A673 (cell line): ENCODE measurements at regions not wholly inside any gene's neighbourhood (a gene's known extent, or its start where the extent isn't known, plus 50 kb on each side); places are given as distances from the start of the nearest gene placed in this dataset.

Experiments used
- BruUV-seq: library from RNA; stranded (reverse); fragments of 400-500 nt; replicated peaks from 2 replicates; lab custom pipeline; 2021; lab: Mats Ljungman, UMichigan
- CTCF ChIA-PET: fragments of 300-600 bp; sonication (Branson Sonifier 250); formaldehyde crosslinking; loops from one replicate; lab custom pipeline; 2022; ENCODE audit warnings: antibody characterized with exemption; lab: Charles Lee
- POLR2A ChIA-PET: fragments of 300-600 bp; sonication (Branson Sonifier 250); formaldehyde crosslinking; loops from one replicate; lab custom pipeline; 2022; ENCODE audit warnings: antibody characterized with exemption; ENCODE audit not compliant: low non-redundant PET; lab: Charles Lee
- DNase-seq: peaks from one replicate; pipeline ENCODE4 v3.0.0-alpha.2; 2015; ENCODE audit warnings: low spot score
- H3K27ac ChIP-seq: fragments of 200-600 bp; sonication (generic); 2 replicates; pipeline ENCODE4 v1.5.1; 2016; ENCODE audit warnings: mixed run types, low read depth, mild to moderate bottlenecking, mixed read lengths, antibody characterized with exemption, low read length; ENCODE audit not compliant: poor library complexity, severe bottlenecking
- H3K27me3 ChIP-seq: fragments of 200-600 bp; sonication (generic); replicated peaks from 2 replicates; pipeline ENCODE4 v1.6.1; 2017; ENCODE audit warnings: mixed run types, low read depth, mild to moderate bottlenecking, mixed read lengths, antibody characterized with exemption, low read length; ENCODE audit not compliant: insufficient read depth, poor library complexity
- H3K36me3 ChIP-seq: fragments of 200-600 bp; sonication (generic); 2 replicates; pipeline ENCODE4 v1.6.1; 2016; ENCODE audit warnings: mixed run types, mild to moderate bottlenecking, mixed read lengths, antibody characterized with exemption, low read length; ENCODE audit not compliant: insufficient read depth, poor library complexity, severe bottlenecking
- H3K4me1 ChIP-seq: fragments of 200-600 bp; sonication (generic); 2 replicates; pipeline ENCODE4 v1.6.1; 2017; ENCODE audit warnings: mixed run types, mild to moderate bottlenecking, mixed read lengths, antibody characterized with exemption, low read length; ENCODE audit not compliant: insufficient read depth, poor library complexity, severe bottlenecking
- H3K4me3 ChIP-seq: fragments of 200-600 bp; sonication (generic); 2 replicates; pipeline ENCODE4 v1.5.1; 2016; ENCODE audit warnings: low read depth, mixed run types, mild to moderate bottlenecking, mixed read lengths, low read length; ENCODE audit not compliant: poor library complexity, severe bottlenecking
- H3K9me3 ChIP-seq: fragments of 200-600 bp; sonication (generic); 2 replicates; pipeline ENCODE4 v1.6.1; 2016; ENCODE audit warnings: mixed run types, low read depth, mild to moderate bottlenecking, mixed read lengths, antibody characterized with exemption, low read length; ENCODE audit not compliant: poor library complexity, severe bottlenecking
- EZH2 ChIP-seq: fragments of 200-600 bp; sonication (generic); IDR thresholded peaks from 2 replicates; pipeline ENCODE4 v1.6.1; 2017; ENCODE audit warnings: borderline replicate concordance, low read depth, mild to moderate bottlenecking, mixed read lengths, antibody characterized with exemption, low read length; ENCODE audit not compliant: poor library complexity, severe bottlenecking
- intact Hi-C: fragments of 100-400 bp; cut with micrococcal nuclease; formaldehyde crosslinking; loops from one replicate; pipeline ENCODE4 v1.10.0; 2022; ENCODE audit not compliant: unreplicated experiment
- TF ChIP-seq, protein P1 (sequence below): fragments of 300-800, 200-600 bp; sonication (generic); conservative IDR thresholded peaks from 2 replicates; pipeline ENCODE4 v1.5.1; 2017; ENCODE audit warnings: low read depth, mild to moderate bottlenecking, antibody characterized with exemption, low read length, moderate library complexity, mixed read lengths

DNA sequence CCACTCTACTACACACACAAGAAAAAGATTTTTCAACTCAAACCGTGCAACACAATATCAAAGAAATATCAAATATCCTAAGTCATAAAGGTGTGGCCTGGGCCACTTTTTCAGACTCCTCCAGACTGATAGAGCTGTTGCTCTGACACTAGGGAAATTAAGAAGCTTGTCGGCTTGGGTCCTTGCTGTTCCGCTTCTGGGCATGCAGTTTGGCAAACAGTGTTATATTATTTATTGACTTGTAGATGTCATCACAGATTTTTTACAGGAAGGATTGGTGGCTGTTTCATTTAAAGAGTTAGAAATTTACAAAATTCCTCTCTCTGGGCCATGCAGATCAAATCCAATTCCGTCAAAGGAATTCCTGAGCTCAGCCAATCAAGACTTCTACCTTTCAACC, 64.5 kb upstream of the EPCAM start:
- no peak for TF ChIP-seq EZH2
- TF ChIP-seq, protein P1, sequence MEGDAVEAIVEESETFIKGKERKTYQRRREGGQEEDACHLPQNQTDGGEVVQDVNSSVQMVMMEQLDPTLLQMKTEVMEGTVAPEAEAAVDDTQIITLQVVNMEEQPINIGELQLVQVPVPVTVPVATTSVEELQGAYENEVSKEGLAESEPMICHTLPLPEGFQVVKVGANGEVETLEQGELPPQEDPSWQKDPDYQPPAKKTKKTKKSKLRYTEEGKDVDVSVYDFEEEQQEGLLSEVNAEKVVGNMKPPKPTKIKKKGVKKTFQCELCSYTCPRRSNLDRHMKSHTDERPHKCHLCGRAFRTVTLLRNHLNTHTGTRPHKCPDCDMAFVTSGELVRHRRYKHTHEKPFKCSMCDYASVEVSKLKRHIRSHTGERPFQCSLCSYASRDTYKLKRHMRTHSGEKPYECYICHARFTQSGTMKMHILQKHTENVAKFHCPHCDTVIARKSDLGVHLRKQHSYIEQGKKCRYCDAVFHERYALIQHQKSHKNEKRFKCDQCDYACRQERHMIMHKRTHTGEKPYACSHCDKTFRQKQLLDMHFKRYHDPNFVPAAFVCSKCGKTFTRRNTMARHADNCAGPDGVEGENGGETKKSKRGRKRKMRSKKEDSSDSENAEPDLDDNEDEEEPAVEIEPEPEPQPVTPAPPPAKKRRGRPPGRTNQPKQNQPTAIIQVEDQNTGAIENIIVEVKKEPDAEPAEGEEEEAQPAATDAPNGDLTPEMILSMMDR, result no peak
- Histone ChIP-seq H3K9me3 (no peaks in the 10 kb centered on the region), H3K4me1 (no peaks in the 10 kb centered on the region), H3K36me3 (no peaks in the 10 kb centered on the region), H3K27me3 (no peaks in the 10 kb centered on the region), H3K4me3 (no peak overlapping the region), H3K27ac (no peak overlapping the region)
- CTCF ChIA-PET, result interaction anchor here (1.4 kb wide), 1 partner anchor 18 kb away, joined by 4 read pairs; no protein-coding TSS in a partner anchor
- intact Hi-C loops, result no loop called here
- POLR2A ChIA-PET, result no interaction called here
- BruUV-seq, result no TSS peak
- DNase-seq, result no peak

DNA sequence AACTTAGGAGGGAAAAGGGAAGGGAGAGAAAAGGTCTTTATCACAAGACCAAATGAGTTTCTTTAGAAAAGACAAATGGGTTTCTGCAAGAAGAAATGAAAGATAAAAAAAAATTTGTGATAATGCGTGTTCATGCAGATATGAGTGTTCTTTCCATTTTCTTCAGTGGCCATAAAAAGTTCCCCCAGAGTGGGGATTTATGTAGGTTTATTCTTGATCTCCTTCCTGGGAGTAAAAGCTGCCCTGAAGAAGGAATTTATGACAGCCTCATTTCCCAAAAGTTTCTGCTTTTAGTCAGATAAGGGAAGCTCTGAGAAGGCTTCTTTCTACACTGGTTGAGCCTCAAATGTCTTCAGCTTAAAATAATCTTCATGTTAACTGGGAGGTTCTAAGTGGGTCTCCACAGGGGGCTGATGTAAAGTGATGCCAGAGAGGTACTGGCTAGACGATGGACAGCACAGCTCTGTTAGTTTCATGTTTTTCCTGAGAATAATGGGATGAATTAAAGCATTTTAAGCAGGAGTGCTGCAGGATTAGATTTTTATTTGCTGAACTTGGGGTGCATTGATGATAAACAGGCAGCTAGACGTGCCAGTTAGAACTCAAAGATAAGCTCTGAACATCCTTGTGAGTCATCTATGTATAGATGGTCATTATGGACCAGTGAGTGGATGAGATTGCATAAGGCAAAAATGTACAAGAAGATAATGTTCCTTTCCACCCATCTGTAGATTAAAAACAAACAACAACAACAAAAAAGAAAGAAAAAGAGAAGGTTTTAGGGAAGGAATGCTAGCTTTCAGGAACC, 65.6 kb upstream of the EPCAM start:
- intact Hi-C loops, result no loop called here
- ChIA-PET CTCF (interaction anchor here (0.6 to 1.4 kb wide), 2 partner anchors 19 to 212 kb away, joined by 3 to 4 read pairs; no protein-coding TSS in a partner anchor), POLR2A (interaction anchor here (0.5 kb wide), 1 partner anchor 618 kb away, joined by 4 read pairs; no protein-coding TSS in a partner anchor)
- H3K4me3 ChIP-seq, result no peak overlapping the region
- DNase-seq, result no peak
- no peaks in the 10 kb centered on the region for H3K36me3 ChIP-seq
- no TSS peak for BruUV-seq
- H3K27ac ChIP-seq, result no peak overlapping the region
- TF ChIP-seq EZH2, result no peak
- TF ChIP-seq, protein P1, result no peak
- no peaks in the 10 kb centered on the region for H3K27me3 ChIP-seq
- H3K4me1 ChIP-seq, result no peaks in the 10 kb centered on the region
- no peaks in the 10 kb centered on the region for H3K9me3 ChIP-seq

DNA sequence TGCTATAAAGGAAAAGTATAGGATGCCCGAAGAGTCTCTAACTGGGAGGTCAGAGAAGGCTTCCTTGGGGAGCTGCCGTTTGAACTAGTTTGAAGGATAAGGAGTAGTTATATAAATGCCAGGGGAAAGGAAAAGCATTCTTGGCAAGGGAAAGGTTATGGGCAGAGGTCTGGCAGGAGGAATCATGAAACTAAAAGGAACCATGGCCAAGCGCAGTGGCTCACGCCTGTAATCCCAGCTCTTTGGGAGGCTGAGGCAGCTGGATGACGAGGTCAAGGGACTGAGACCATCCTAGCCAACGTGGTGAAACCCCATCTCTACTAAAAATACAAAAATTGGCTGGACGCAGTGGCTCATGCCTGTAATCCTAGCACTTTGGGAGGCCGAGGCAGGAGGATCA, 66.8 kb upstream of the EPCAM start:
- H3K4me1 ChIP-seq, result no peaks in the 10 kb centered on the region
- H3K9me3 ChIP-seq, result no peaks in the 10 kb centered on the region
- intact Hi-C loops, result no loop called here
- ChIA-PET CTCF (no interaction called here), POLR2A (no interaction called here)
- TF ChIP-seq EZH2, result no peak
- TF ChIP-seq, protein P1, result no peak
- DNase-seq, result no peak
- H3K27me3 ChIP-seq, result no peaks in the 10 kb centered on the region
- no peaks in the 10 kb centered on the region for H3K36me3 ChIP-seq
- H3K27ac ChIP-seq, result no peak overlapping the region
- no peak overlapping the region for H3K4me3 ChIP-seq
- BruUV-seq, result no TSS peak
